Esophagus mucosa (tissue), 1 donor: ENCODE measurements at regions not wholly inside any gene's neighbourhood (a gene's known extent, or its start where the extent isn't known, plus 50 kb on each side); places are given as distances from the start of the nearest gene placed in this dataset.

Experiments
- ATAC-seq: fragments of 200-7000 bp; cut with Tn5 transposase; one replicate; pipeline ENCODE4 v1.9.1; 2020
- donor health status: DM: yes; HTN: yes; CAD: no.

DNA sequence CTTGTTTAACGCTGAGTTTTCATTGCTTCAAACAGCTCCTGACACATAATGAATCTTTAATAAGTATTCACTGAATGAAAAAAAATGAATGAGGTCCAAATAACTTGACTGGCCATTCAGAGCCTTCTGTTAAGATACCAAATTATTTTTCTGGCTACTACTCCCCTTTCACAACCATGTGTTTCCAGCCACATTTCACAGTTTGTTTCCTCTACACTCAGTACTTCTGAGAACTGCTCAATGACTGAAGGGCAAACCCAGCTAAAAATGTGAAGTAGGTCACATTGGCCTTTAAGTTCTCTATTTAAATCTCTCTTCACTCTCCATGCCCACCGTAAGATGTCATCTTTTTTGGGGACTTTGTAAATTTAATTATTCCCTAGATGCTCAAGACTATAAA is 78.4 kb upstream of the KRR1 start:
- ATAC-seq = no peak

GRCh38 chr12:75587340-75588106 is 76.1 kb upstream of the KRR1 start:
- ATAC-seq = no peak

DNA sequence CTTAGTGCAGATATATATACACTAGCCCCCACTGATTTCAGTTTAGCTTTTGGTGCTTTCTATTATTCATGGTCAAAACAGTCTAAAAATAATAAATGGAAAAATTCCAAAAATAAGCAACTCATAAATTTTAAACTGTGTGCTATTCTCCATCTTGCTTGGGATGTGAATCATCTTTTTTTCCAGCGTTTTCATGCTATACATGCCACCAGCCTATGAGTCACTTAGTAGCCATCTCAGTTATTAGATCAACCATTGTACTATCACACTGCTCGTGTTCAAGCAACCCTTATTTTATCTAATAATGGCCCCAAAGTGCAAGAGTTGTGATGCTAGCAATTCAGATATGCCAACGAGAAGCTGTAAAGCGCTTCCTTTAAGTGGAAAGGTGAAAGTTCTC is 73.9 kb upstream of the KRR1 start:
- no peak for ATAC-seq

GRCh38 chr12:75583355-75583754 is 71.9 kb upstream of the KRR1 start:
- no peak for ATAC-seq

DNA sequence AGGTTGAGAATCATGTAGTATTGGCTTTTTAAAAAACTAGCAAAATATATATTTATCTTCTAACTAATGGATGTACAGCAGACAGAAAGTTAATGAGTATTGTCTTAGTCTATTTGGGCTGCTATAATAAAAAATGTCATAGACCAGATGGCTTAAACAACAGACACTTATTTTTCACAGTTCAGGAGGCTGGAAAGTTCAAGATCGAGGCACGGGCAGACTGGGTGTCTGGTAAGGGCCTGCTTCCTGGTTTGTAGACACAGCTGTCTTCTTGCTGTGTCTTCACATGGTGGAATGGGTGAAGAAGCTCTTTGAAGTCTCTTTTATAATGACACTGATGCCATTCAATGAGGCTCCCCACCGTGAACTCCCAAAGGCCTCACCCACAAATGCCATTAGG is 70.1 kb upstream of the KRR1 start:
- ATAC-seq = no peak

- ATAC-seq = no peak
Observed at GRCh38 chr12:75579552-75579951, 68.1 kb upstream of the KRR1 start.

DNA sequence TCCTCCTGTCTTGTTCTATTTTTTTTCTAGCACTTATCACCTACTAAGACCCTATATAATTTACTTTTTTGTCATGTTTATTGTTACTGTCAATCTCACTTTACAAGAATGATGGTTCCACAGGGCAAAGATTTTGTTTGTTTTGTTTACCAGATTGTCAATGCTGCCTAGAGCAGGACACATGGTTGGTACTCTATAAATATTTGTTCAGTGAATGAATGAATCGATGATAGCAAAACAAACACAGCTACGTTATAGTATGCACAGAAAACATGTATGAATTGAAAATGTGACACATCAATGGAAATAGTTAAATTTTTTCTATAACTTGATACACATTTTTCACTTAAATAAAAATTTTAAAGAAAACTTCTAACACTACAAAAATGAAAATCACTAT is 67.1 kb upstream of the KRR1 start:
- ATAC-seq = no peak

GRCh38 chr12:75577812-75578211 is 66.4 kb upstream of the KRR1 start:
- no peak for ATAC-seq

DNA sequence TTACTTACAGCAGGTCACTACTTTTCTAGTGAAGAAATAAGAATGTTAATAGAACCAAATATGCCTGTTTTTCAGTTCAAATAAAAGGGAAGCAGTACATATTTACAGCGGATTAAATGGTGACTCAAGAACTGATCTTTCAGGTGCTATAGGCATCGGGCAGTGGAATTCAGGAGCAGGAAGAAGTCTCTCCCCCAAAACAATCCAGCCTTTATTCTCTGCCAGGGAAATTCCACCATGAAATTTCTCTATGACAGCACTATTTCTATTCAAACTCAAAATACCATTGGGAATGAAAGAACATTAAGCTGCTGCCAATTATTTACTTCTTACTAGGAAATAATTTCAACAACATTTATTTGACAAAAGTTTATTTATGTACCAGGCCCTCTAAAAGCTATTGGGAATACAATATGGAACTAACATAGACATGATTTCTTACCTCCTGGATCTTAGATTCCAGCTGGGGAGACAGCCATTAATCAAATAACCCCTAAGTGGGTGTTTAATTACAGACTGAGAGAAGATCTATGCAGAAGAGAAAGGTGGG is 60.3 kb upstream of the KRR1 start:
- no peak for ATAC-seq

DNA sequence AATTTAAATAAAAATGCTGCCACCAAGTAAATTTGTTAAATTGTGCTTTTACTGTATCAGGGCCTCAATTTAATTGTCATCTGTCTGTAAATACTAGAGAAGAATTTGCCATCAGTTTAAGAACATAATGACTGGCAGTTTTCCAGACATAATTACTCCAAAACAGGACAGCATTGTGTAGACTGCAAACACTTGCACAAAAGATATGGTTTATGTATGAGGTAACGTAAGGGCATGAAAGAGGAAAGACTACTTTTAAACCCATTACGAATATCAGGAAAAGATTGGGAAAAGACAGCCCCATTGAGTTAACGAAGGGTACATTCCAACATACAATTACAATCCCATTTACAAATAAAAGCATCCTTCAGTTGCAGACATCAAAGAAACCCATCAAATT is 59.8 kb upstream of the KRR1 start:
- no peak for ATAC-seq

- no peak for ATAC-seq
Observed at GRCh38 chr12:75568801-75569200, 57.4 kb upstream of the KRR1 start.

DNA sequence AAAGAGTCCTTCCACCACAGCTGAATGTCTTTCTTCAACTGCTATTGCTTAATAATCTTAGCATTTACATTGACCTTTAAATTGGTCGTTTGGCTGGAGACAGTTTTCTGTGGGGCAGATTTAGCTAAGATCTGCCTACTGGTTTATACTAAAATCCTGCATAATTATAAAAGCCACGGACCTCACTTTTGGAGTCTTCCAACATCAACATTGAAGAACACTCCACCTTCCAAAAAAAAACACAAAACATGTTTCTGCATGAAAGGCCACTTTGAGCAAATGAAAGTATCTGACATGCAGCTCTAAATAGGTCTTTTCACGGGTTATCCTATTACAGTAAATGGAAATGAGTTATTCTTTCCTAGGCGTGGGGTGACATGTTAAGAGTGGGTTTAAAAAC is 57.0 kb upstream of the KRR1 start:
- no peak for ATAC-seq

DNA sequence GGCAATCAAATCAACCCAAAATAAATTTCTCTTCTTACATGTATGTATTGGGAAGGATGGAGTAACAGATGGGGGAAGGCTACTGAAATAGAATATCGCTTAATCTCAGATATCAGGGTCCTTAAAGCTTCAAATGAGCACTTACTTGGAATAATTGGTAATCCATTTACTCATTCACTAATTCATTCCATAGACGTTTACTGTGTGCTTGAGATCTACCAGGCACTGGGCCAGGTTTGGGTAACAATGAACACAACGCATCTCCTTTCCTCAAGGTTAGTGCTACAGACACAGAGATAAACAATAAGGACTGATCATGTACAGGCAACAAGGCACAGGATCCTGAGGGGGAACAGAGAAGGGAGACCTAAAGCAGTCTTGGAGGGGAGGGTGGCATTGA is 54.4 kb upstream of the KRR1 start:
- ATAC-seq = no peak

DNA sequence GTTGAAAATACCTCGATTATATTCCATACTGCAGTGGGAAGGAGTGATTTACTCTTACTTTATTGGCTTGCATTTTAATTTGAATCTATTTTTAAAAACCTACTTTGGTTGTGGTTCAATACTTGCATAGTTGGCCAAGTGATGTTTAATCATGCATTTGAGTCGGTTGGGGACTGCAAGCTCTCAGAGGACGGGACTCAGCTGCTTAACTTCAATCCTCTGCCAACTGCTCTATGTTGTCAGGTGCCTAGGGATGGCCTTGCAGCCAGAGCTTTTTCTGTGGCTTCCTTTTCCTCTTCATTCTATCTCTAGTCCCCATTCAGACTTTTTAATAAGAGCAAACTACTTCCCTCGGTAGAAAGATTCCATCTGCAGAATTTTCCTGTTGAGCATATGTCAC is 53.4 kb upstream of the KRR1 start:
- no peak for ATAC-seq

DNA sequence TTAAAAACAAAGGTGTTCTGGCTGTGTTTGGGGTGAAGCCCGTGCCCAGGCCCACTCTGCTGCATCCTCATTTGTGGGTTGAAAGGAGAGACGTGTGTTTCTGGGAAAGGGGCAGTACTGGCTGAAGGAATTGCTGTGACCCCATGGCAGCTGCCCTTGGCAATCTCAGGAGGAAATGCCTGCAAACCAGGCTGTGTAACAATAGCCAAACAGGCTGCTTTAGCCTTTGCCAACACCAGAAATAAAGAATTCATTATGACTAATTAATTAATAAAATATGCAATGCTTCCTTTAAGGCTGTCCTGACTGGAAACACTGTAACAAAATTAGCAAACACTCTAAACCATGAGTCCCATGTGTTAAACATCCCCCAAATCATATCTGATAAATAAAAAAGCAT is 53.0 kb upstream of the KRR1 start:
- ATAC-seq = peak; percentile 64

DNA sequence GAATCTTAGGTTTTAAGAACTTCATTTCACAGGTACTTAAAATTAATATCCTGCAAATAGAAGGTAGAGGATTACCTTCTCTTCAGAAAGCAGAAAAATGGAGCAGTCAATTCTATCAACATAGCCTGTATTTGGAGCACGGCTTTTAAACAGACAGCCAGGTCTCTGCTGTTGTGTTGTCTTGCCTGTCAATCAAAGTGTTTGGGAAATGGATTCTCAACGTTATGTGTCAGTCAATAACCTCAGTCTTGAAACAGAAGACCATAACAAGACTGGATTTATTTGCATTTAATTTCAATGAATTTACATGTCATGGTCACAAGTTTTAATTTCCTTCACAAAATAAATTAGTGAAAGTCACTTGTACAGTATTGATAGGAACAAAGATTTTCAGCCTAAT is 51.9 kb upstream of the KRR1 start:
- no peak for ATAC-seq

- ATAC-seq = no peak
Observed at GRCh38 chr12:75561921-75562320, 50.5 kb upstream of the KRR1 start.
